ENCODE measurements at regions not wholly inside any gene's neighbourhood (a gene's known extent, or its start where the extent isn't known, plus 50 kb on each side); places are given as distances from the start of the nearest gene placed in this dataset.

DNA sequence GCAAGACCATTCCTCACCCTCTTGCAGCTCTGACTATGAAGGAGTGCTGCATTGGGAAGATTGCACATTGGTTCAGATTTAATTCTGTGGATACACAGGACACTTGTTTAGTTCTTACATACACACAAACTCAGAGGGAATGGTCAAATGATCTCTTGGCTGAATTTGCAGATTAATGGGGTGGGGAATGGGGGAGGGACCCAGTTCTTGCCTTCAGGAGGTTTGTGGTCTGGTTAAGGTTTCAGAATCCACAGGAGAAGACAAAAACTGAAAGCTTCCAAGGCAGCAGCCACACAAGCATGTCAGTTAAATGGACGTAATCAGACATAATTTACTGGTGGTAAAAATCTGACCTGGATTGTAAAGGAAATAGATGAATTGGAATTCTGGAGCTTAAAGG lies 257.1 kb upstream of the ROPN1 start:
- no peak for DNase-seq

DNA sequence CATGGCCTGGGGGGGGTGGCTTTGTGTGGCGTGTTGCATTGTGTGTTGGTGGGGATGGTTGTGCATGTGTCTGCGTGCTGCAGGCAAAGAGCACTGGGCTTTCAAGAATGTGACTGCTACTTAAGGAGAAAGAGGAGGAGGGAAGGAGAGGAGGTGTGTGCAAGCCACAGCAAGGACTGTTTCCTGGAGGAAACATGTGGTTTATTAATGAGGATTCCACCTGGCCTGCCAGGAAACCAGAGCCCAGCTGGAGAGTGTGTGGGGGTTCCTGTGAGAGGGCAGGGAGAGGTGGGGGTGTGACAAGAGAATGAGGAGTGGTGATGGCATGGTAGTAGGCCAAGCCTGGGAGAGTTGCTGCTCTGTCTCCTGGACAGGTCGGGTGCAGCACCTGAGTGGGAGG lies 258.1 kb upstream of the ROPN1 start:
- no peak for DNase-seq

DNA sequence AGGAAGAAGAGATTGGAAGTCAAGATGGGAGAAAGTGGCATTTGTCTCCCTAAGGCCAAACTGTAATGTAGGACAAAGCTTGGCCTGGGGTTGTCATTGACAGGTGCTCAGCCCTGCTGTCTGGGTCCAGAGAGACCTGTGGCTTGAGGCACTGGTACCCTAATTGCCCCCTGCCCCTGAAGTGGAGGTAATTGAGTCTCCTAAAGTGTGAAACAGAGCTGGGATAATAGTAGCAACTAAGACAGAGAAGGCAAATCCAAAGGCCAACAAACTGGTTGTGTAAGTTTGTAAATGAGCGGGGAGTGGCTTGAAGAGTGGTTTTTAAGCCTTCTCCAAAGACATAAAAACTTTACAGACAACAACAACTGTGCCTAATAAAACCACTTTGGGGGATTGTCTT lies 264.2 kb upstream of the ROPN1 start:
- DNase-seq = no peak

DNA sequence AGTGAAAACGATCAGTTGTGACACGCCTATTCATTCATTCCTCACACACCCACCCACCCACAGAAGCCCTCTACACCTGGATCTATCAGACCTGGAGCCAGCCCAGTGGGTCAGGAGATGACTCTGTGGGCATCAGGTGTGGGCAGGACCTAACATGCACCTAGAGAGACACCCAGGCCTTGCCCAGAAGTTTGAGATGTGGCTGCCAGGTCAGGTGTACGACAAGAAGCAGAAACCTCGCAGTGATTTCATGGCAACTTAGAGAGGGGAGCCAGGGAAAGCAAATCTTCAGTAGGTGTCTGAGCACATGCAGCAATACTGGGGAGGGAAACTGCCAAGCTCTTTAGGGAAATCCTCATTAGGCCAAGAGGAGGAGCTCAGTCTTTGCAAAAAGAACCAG lies 264.7 kb upstream of the ROPN1 start:
- no peak for DNase-seq

DNA sequence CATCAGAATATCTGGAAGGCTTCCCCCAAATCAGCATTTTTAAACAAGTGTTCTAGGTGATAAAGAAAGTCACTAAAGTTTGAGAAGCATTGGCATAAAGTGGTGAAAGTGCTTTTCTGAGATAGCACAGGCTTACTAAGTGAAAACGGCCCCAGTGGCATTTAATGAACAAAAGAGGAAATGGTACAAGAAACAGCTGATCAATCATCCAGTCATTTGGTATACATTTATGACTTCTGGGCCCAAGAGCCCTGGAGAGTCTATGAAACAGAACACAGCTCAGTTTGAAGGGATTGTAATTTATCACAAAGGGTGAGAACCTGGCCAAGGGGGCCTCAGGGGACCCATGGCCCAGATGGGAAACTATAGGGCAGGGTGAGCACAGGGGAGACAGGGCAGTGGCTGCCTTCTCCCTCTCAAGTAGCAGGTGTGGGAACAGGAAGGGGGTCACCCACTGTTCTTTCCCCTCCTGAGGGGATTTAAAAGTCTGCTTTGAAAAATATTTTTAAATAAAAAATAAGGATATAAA lies 265.5 kb upstream of the ROPN1 start:
- DNase-seq = no peak

DNA sequence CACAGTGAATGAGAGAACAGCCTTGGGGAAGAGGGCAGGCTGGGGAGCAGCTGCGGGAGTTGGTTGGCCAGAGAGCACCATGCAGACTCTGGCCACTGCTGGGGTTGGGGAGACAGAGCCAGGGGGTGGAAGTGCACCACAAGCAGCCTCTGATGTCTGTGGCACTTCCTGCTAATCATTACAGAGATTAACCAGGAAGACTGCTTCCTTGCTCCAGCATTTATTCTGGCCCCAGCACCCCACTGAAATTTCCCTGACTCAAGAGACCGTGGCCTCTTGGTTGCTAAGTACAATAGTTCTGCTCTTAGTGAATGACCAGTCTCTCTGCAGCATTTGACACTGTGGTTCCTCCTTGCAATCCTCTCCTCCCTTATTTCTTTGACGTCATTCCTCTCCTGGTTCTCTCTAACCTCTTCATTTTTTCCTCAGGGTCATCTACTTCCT lies 266.2 kb upstream of the ROPN1 start:
- DNase-seq = no peak

DNA sequence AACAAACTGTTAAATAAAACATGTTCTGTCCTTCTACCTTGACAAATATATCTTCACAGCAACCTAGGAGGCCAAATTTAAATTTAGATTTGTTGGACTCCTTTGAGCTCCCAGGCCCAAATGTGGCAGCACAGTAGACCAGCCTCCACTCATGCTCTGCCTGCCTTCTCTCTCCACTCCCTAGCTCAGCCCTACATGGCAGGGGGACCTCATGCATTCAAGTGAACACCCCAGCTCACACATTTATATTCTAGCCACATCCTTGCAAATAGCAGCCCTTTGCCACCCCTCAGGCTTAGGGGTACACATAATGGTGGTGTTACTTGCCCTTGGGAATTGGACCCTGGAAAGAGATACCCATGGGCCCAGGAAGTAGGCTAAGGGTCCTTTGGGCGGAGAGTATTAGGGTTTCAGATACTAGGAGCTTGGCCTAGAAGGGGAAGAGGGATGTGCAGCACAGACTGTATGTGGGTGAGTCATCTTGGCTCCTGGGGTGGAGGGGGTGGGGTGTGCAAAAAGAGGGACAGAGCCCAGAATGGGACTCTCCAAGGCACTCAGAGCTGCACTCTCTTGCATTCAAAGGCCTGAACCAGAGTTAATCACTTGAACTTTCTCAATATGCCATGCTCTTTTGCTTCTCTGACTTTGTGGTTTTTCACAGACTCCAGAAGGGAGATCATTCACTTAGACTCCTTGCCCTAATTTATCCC lies 268.4 kb upstream of the ROPN1 start:
- DNase-seq = peak; percentile 8

DNA sequence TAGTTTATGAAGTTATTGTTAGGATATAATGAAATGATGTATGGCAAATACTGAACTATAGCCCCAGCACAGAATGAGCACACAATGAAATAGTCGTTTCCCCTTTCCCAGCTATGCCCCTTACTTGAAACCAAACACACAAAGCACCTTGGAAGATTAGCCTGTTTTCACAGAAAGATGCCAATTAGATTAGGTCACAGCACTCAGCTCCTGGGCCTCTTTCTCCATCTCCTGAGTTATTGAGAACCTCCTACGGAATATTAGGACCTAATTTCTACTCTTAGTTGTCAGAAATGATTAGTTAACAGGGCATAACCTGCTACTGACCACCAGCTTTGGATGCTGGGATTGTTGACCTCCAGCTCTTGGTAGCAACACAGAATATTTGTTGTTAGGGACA lies 269.4 kb upstream of the ROPN1 start:
- no peak for DNase-seq

DNA sequence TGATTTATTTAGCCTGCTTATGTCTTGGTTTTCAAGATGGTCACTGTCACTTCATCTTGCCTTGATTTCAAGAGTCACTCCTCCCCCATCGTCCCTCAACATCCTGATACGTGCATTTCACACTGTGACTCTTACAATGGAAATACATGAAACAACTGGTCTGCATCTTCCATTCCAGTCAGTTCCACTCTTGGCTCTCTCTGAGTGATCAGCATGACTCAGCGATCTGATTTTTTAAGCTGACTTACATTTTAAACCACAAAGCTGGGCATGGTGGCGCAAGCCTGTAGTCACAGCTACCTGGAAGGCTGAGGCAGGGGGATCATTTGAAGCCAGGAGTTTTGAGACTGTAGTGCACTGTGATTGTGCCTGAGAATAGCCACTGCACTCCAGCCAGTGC lies 271.2 kb upstream of the ROPN1 start:
- peak; percentile 31 for DNase-seq

DNA sequence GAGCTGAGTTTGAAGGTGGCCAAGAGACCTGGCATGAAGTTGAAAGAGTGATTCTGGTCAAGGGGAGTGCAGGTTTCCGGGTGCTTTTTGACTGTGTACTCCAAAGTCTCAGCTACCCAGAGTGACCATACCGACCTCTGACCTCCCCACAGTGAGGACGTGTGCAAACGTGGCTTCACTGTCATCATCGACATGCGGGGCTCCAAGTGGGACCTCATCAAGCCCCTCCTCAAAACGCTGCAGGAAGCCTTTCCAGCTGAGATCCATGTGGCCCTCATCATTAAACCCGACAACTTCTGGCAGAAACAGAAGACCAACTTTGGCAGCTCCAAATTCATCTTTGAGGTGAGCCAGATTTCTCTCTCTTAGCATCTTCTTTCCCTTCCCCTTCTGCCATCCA lies 272.4 kb upstream of the ROPN1 start:
- DNase-seq = no peak

DNA sequence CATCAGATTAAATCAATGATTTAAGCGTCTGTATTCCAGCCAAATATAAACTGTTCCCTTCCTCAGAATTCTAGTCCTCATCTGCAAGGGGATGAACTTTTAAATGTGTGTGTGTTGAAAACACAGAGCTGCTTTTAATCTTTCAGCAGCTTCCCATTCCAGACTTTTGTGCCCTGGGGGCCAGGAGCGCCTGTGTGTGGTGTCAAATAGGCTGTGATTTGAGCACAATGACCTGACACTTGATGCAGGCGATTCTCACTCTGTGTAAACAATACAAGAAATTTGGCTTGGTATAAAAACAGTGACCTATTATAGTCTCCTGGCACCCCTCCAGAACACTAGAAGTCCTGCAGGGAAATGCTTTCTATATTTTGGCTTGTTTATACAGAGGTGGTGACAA lies 274.6 kb upstream of the ROPN1 start:
- no peak for DNase-seq

DNA sequence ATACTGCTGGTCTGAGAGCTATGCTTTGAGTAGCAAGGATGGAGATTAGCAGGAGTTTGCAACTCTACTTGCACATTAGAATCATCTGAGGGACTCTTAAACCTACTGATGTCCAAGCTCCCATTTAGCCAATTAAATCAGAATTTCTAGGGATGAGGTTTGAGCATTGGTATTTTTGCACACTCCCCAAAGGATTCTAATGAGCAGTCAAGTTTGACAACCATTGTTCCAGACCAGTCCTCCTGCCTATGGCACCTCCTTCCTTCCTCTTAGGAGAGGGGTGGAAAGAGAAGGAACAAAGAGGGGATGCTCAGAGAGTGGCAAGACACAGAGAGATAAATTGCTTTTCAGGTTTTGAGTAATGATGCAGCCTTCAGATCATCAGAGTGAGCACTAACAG lies 275.5 kb upstream of the ROPN1 start:
- no peak for DNase-seq

DNA sequence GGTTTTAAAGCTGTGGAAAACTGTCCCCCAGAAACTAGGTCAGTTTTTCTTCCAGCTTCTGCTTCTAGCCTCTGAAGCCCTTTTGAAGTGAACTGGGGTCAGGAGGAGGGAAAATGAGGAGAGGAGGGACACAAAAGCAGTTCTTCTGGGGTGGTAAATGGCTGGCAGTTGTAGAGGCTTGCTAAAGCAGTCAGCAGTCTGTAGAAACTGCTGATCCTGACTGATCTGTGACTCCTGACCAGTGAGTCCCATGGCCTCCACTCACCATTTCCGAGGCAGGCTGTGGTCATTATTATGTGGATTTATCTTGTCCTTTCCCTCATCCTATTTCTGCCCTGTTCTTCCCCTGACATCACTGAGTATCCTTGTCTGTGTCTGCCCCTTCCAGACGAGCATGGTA lies 276.4 kb upstream of the ROPN1 start:
- no peak for DNase-seq

DNA sequence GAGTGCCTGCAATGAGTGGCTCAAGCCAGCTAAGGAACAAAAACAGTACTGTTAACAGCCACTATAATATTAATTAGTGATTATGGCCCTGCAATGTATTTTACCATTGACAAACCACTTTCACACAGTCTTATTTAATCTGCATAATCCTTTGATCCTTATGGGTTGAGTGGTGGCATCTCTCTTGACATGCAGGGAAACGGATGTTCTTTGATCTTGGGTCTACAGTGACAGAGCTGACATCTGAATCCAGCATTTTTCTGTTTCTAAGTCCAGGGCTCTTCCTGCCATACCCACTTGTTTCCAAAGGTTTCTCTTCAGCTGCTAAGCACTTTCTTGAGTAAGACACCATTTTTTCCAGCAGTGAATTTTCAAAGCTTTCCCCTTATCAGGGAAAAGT lies 277.7 kb upstream of the ROPN1 start:
- DNase-seq = no peak

DNA sequence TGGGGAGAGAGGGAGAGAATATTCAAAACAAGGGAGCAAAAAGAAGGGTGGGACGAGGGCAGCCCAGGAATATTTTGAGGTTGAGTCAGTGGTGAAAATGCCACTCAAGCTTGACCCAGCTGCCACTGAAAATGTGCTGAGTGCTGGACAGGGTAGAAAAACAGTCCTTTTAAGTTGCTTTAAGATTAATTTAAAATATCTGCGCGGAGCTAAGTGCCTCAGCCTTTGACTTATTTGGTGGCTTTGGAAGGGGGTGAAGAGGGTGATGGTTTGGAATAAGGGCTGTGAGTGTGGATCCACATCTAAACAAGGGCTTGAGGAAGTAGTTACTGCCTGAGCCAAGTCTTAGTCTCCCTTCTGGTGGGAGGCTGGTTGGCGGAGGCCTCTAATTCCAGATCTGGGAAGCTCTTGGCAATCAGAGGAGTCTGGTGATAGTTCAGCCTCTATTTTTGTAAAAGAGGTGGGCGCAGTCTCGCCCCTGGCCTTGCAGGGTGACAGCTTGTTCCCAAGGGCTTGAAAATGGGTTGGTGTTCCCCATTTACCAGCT lies 280.8 kb upstream of the ROPN1 start:
- no peak for DNase-seq

DNA sequence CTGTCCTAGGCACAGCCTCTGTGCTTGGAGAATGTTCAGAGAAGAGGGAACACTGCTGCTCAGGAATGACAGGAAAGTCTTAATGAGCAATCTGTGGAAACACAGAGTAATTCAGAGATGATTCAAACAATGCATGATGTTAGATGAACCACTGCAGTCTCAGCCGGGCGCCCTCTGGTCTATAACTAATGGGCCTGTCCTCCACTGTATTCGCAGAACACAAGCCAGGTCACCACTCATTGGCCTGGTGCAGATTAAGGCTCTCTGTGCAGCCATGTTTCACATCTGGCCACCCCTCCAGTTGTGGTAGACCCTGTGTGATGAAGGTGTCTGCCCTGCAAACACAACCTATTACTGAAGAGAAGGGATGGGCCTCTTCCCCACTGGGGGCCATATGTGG lies 281.7 kb upstream of the ROPN1 start:
- no peak for DNase-seq

DNA sequence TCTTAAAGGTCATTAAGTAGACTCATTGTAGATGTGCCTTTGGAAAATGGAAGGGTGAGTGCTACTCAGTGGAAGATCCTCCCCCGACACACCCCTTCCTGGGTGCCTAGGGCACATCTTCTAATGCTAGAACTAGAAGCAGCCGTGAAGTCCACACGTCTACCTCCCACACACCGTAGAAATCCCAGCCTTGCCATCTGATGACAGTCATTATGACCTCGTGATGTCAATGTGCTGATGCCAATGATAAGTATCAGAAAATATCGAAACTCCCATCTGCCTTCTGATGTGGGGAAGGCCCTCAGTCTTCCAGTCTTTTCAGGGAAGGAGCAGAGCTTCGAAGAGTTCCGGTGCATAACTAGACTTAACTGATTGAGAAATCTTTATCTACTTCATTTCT lies 282.1 kb upstream of the ROPN1 start:
- no peak for DNase-seq

DNA sequence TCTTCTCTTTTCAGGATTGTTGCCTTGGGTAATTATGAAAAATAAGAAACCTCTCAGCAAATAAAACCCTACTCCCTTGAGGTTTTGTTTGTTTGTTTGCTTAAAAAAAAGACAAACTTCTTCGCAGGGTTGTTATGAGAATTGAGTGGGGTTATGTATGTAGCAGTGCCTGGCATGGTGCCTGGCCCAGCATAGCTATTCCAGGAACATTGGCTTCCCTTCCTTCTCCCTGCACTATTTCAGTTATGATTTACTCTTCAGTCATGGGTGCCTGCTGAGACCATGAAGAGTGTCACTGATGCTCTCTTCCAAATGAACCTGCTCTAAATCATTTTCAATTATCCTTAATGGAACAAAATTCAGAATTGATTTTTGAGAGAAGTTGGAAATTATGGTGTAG lies 283.5 kb upstream of the ROPN1 start:
- DNase-seq = no peak

DNA sequence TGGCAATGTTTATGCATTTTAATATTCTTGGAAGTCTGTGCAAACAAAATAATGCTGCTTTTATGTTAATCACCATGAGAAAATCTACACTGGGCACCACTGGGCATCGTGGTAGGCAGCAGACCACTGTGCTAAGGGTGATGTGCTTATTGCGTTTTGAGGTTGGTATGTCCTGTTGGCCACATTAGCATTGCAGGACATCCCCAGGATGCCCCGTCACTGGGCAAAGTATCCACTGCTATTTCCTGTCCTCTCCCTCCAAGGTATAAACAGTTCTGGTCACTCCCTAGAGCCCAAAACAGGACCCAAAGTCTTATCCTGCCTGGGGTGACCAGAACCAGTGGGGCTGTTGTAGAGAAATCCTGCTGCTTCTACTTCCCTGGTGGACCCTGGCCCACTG lies 284.2 kb upstream of the ROPN1 start:
- no peak for DNase-seq

DNA sequence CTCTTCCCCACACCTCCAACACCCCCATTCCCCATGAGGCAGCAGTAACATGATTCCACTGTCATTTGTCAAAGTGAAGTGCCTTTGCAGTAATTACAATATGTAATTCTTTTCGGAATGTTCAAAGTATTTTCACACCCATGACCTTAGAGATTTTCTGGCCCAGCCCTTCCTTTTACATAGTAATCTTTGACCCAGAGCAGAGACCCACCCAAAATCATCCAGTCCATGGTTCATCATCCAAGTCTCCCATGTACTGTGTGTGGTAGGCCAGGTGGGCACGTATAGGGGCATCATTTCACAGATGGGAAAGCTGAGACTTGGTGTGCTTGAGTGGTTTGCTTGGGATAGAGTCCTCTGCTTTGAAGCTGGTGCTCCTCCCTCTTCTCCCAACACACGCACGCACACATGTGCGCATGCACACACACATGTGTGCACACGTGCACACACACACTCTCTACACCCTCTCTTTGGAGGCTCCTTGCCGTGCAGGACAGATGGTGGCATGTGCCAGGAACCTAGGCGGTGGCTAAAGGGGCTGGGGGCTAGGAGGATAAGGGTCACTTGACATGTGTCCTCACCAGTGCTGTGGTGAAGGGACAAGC lies 284.7 kb upstream of the ROPN1 start:
- no peak for DNase-seq

DNA sequence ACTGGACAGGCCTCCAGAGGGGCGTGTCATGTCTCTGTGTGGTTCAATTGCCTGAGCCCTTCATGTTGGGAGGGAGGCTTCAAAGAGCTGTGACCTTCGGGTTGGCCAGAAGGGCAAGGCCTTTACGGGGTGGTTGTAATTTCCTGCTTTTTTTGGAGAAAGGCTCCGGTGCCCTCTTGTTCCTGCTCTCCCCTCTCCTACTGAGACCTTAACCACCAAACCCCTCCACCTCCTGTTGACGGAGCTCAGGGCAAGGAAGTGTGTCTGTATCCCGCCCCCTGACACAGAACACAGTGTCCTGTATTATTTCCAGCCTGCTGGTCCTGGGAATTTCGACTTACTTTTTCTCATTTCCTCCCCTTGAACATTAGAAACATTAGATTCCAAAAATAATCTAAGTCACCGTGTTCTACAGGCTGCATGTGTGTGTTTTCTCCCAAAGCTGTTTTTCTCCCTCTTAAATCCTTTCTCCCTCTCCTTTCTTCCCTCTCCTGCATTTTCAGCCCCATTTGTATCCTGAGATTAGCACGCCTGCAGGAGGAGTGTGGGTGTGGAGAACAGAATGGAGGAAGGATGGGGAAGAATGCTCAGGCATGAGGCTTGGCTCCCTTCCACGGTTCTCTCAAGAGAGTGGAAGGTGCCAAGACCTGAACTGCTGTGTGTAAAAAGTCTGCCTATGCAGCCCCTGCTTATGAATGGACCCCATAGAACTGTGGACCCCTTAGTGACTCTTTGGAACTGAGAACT lies 285.4 kb upstream of the ROPN1 start:
- no peak for DNase-seq

DNA sequence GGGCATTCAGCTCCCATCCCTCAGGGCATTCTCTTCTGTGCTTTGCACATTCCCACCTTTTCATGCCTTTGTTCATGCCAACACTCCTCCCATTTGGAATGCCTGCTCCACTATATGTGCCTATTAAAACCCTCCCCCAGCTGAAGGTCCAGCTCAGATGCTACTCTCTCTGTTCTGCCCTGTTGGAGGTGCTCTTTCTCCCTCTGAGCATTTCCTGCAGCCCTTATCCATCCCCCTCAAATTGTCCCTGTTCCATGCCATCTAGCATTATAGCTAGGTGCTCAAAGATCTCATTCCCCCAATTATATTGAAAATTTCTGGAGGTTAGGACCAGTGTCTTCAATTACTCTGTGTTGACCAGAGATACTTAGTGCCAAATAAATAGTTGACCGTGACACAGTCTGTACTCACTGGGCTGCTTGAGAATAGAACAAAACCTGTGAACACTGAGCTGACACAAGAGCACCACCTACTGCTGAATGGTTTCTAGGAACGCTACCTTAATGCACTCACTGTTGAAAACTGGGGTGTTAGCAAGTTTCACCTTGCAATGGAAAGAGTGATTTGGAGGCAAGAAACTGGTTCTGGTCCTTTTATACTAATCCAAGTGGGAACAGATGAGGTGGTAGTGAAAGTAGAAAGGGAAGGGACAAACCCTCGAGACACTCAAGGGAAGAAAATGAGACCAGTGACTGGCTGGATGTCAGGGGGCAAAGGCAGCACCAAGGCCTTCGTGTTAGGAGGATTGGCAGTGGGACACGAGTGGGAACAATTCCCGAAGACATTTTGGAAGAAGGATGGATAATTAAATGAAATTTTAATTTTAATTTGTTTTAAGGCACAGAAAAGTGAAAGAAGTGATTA lies 289.8 kb upstream of the ROPN1 start:
- DNase-seq = no peak

All from NK-92 treated with Interleukin-12 subunit alpha and Interleukin-12 subunit beta, amount 100 ng/mL, for 24 hours (cell line).